Activated CD4-positive, alpha-beta T cell treated with anti-CD3 and anti-CD28 coated beads for 1 hour (primary cell): ENCODE measurements at regions not wholly inside any gene's neighbourhood (a gene's known extent, or its start where the extent isn't known, plus 50 kb on each side); places are given as distances from the start of the nearest gene placed in this dataset.
"Not testable (repeated sequence)": the region's sequence is repeated elsewhere in the genome, so short reads cannot be mapped to it uniquely, and the experiment has no call there.

Experiments used
- DNase-seq: peaks from one replicate; pipeline ENCODE4 v3.0.0-alpha.2; 2020

- no peak for DNase-seq
Measured at GRCh38 chr7:67301667-67302066, 305.0 kb downstream of the TYW1 start.

DNA sequence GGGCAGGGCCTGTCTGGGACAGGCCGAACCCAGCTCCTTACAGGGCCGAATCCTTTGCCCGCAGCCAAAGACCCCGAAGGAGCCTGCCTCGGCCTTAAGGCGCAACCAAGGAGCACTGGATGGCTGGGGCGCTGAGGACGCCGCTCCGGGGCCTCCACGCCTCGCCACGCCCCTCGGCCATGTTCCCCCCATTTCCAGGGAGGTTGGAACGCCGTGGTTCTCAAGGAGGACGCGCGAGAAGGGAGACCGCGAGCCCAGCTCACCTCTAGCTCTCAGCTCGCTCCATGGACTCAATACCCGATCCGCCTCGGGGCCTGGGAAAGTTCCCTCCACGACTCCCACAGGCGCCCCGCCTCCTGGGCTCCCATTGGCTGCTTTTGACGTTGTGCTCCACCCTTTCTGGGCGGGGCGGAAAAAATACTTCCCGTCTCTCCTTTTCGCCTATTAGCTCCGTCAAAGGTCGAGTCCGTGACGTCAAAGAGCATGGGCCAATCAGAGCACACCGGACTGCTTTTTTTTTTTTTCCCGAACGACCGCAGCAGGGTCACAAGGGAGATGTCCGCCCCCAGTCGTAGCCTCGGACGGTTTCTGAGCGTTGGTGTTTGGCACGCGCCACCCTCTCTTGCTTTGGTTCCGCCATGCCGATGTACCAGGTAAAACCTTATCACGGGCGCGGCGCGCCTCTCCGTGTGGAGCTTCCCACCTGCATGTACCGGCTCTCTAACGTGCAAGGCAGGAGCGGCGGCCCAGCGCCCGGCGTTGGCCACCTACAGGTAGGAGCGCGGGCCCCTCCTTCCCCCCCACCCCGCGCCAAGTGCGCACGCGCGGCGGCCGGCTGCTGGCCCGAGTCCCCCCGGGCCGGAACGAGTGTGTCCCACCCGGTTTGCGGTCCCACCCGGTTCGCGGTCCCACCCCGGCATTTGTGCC lies 305.7 kb downstream of the TYW1 start:
- peak; percentile 92 for DNase-seq

DNA sequence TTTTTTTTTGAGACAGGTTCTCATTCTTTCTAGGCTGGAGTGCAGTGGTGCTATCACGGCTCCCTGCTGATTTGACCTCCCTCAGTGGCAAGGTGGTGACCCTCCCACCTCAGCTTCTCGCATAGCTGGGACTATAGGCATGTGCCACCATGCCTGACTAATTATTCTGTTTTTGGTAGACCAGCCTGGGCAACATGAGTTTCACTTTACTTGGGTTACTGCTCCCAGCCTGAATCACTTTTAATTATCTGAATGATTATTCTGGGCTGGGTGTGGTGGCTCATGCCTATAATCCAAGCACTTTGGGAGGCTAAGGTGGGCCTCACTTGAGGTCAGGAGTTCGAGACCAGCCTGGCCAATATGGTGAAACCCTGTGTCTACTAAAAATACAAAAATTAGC lies 308.2 kb downstream of the TYW1 start:
- not testable (repeated sequence) for DNase-seq

GRCh38 chr7:67306331-67306730 lies 309.7 kb downstream of the TYW1 start:
- no peak for DNase-seq

GRCh38 chr7:67309764-67310549 lies 313.3 kb downstream of the TYW1 start:
- DNase-seq: no peak

DNA sequence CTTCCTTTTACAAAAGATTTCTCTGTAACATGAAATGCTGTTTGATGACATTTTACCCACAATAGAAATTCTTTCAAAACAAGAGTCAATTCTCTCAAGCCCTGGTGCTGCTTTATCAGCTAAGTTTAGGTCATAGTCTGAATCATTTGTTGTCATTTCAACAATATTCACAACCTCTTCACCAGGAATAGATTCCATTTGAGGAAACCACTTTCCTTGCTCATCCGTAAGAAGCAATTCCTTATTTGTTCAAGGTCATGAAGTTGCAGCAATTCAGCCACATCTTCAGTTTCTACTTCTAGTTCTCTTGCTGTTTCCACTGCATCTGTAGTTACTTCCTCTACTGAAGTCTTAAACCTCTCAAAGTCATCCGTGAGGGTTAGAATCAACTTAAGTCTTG lies 315.3 kb downstream of the TYW1 start:
- DNase-seq: no peak

- no peak for DNase-seq
Measured at GRCh38 chr7:67313213-67313612, 316.6 kb downstream of the TYW1 start.

GRCh38 chr7:67316902-67317301 lies 320.3 kb downstream of the TYW1 start:
- DNase-seq: not testable (repeated sequence)

DNA sequence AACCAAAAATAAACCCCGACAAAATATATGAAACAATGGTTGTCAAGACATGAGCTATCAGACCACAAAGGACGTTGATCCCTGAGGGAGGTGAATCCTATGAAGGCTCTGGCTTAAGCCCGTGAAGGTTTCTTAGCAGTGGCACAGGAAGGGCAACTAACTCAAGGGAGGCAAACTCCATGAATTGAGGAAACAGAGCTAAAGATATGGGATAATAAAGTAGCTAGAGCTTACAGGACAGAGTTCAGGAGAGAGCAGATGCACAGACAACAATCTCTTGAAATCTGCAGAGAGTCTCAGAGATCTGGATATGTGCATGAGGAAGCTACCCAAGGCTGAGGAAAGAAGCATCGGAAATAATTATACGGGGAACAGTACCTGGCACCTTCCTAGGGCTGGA lies 331.6 kb downstream of the TYW1 start:
- not testable (repeated sequence) for DNase-seq

- not testable (repeated sequence) for DNase-seq
Measured at GRCh38 chr7:67335165-67335564, 338.5 kb downstream of the TYW1 start.

- DNase-seq: not testable (repeated sequence)
Measured at GRCh38 chr7:67335663-67336062, 339.0 kb downstream of the TYW1 start.

- not testable (repeated sequence) for DNase-seq
Measured at GRCh38 chr7:67338545-67338944, 341.9 kb downstream of the TYW1 start.

- DNase-seq: no peak
Measured at GRCh38 chr7:67341153-67341768, 344.6 kb downstream of the TYW1 start.

- no peak for DNase-seq
Measured at GRCh38 chr7:67343114-67343513, 346.5 kb downstream of the TYW1 start.

DNA sequence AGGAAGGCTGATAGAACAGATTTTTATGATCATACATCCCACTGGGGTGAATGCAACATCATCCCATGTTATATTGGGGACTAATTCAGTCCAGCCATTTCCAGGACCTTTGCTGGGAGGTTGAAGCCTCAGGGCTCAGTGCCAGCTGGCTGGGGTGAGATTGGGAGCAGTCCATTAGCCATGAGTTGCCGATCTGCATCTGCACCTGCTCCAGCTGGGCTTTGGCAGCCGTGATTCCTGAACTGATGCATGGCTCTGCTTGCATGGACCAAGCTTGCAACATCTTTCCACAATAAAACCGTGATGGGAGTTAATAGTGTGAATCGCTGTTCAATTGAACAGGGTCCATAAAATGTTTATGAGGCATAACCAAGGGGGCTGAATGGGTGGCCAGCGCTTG lies 346.9 kb downstream of the TYW1 start:
- no peak for DNase-seq

- DNase-seq: no peak
Measured at GRCh38 chr7:67344481-67345193, 348.0 kb downstream of the TYW1 start.

DNA sequence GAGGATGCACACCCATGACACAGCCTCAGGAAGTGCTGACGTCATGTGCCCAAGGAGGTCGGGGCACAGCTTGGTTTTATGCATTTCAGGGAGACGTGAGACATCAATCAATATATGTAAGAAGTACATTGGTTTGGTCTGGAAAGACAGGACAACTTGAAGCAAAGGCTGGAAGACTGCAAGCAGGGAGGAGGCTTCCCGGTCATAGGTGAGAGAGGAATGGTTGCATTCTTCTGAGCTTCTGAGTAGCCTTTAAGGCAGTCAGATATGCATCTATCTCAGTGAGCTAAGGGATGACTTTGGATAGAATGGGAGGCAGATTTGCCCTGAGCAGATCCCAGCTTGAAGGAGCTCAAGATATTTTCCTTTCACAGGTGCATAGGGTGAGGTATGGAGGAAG lies 349.5 kb downstream of the TYW1 start:
- DNase-seq: no peak

DNA sequence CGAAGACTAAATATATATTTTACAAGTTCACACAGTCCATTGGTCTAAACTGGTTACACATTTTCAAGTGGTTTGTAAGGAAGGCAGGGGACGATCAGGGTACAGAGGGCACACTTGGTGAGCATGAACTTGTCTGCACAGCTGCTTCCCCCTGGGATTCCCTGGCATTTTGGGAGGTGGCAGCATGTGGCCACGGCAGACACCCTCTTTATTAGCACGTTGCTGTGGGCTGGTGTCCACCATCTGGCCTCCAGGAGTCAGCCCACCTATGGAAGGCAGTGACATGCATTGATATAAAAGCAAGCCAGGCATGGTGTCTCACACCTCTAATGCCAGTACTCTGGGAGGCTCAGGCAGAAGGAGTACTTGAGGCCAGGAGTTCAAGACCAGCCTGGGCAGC lies 350.2 kb downstream of the TYW1 start:
- DNase-seq: no peak

GRCh38 chr7:67348171-67348570 lies 351.5 kb downstream of the TYW1 start:
- no peak for DNase-seq

DNA sequence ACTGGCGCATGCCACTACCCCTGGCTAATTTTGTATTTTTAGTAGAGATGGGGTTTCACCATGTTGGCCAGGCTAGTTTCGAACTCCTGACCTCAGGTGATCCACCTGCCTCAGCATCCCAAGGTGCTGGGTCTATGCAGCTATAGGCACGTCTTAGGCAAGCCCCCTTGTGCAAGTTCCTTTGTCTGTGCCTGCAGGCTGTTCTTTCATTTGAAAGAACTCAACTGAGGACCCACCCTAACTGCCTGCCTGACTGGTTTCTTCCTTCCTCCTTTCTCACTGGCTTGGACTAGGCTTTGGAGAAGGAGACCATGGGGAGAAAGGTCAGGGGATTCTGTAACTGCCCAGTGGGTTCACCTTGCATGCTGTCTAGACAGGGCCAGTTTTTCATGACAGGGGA lies 361.0 kb downstream of the TYW1 start:
- DNase-seq: not testable (repeated sequence)

DNA sequence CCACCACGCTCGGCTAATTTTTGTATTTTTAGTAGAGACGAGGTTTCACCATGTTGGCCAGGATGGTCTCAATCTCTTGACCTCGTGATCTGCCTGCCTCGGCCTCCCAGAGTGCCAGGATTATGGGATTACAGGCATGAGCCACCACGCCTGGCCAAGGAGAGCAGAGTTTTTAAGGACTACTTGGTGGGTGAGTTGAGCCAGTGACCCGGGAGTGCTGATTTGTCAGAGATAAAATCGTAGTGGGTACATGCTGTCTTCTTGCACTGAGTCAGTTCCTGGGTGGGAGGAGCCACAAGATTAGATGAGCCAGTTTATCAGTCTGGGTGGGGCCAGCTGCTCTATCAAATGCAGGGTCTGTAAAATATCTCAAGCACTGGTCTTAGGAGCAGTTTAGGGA lies 361.7 kb downstream of the TYW1 start:
- not testable (repeated sequence) for DNase-seq

DNA sequence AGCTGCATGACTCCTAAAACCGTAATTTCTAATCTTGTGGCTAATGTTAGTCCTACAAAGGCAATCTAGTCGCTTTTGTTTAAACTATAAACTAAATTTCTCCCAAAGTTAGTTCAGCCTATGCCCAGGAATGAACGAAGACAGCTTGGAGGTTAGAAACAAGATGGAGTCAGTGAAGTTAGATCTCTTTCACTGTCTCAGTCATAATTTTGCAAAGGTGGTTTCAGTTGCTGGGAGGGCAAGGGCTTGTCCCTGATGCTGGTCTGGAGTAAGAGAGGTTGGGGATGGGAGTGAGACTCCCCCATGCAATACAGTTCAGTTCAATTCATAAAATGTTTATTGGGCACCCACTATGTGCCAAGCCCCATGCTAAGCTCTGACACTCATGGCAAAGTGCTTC lies 362.1 kb downstream of the TYW1 start:
- DNase-seq: not testable (repeated sequence)

DNA sequence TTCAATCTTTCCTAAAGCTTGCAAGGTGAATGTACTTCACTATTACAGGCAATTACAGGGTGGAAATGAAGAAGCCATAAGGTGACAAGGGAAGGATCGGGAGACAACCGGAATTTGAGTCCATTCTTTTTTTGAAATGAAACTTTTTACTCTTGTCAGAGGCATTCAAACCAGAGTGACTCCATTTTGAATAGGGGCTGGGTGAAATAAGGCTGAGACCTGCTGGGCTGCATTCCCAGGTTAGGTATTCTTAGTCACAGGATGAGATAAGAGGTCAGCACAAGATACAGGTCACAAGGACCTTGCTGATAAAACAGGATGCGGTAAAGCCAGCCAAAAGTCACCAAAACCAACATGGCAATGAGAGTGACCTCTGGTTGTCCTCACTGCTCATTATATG lies 363.3 kb downstream of the TYW1 start:
- DNase-seq: no peak
